ENCODE measurements at regions not wholly inside any gene's neighbourhood (a gene's known extent, or its start where the extent isn't known, plus 50 kb on each side); places are given as distances from the start of the nearest gene placed in this dataset.

DNA sequence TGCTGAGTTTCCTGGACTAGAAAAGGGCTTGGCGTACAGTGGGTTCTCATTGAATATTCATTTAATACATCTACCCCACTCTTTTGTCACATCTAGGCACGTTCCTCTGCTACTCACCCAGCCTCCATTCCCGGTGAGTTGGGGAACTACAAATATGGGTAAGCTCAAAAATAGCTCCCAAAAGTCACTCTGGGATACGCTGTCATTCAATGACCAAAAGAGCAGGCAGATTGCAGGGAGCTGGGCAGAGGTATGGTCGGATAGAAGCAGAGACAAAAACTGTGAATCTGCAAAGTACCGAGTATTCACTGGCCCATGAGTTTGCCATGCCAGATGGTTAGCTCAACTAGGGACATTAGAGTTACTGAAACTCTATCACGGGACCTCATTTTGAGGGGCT is 103.9 kb upstream of the SASH1 start:
- Histone ChIP-seq H3K27me3 (ENCODE audit: insufficient read depth, low read length) (no peaks in the 10 kb centered on the region), H3K4me1 (ENCODE audit: control insufficient read depth in 1 of 2, insufficient read depth in 2 of 2, low read length in 2 of 2) (no peaks in the 10 kb centered on the region), H3K27ac (ENCODE audit: low read depth, low read length) (no peak overlapping the region), H3K79me2 (ENCODE audit: insufficient read depth, low read length) (no peaks in the 10 kb centered on the region), H3K4me3 (replicated peaks in 1 of 2; ENCODE audit: low read depth in 1 of 2, low read length in 2 of 2) (no peak overlapping the region), H3K9me2 (ENCODE audit: insufficient read depth) (no peaks in the 10 kb centered on the region), H3K9ac (ENCODE audit: low read length) (no peak overlapping the region), H3K9me3 (ENCODE audit: control insufficient read depth in 1 of 2, insufficient read depth in 1 of 2, low read depth in 1 of 2, low read length in 2 of 2) (no peaks in the 10 kb centered on the region), H4K20me1 (ENCODE audit: insufficient read depth) (no peaks in the 10 kb centered on the region), H3K4me2 (ENCODE audit: low read length) (no peak overlapping the region), H2AFZ (ENCODE audit: low read depth, low read length, poor library complexity, severe bottlenecking) (no peak overlapping the region), H3K36me3 (ENCODE audit: control insufficient read depth in 1 of 2, insufficient read depth in 2 of 2, low read length in 2 of 2) (no peaks in the 10 kb centered on the region)
- BruUV-seq (replicated peaks) = no TSS peak
- no peak for ATAC-seq
- intact Hi-C loops (cut with micrococcal nuclease) = no loop called here
- ChIA-PET POLR2A (no interaction called here), RAD21 (ENCODE audit: low non-redundant PET in 1 of 2, low total read pairs in 2 of 2, uncharacterized antibody in 2 of 2, unreplicated experiment in 2 of 2) (no interaction called here), CTCF (no interaction called here)
- TF ChIP-seq EZH2 (IDR thresholded peaks at IDR 0.05) = no peak
- no peak for TF ChIP-seq RAD21 (IDR thresholded peaks at IDR 0.05; ENCODE audit: low read depth)
- no peak for TF ChIP-seq EGR1 (IDR thresholded peaks at IDR 0.05; ENCODE audit: low read depth)
- no peak for TF ChIP-seq ZNF274 (IDR thresholded peaks at IDR 0.05; ENCODE audit: low read depth, low read length)
- TF ChIP-seq ELF1 (IDR thresholded peaks at IDR 0.05; ENCODE audit: borderline replicate concordance, low read depth) = no peak
- TF ChIP-seq, protein P1, sequence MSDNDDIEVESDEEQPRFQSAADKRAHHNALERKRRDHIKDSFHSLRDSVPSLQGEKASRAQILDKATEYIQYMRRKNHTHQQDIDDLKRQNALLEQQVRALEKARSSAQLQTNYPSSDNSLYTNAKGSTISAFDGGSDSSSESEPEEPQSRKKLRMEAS (IDR thresholded peaks at IDR 0.05) = no peak
- no peak for TF ChIP-seq POLR2A (IDR thresholded peaks at IDR 0.05; ENCODE audit: borderline replicate concordance, extremely low read depth, insufficient read depth, insufficient read length)
- no peak for TF ChIP-seq SRF (IDR thresholded peaks at IDR 0.05; ENCODE audit: low read depth)
- no peak for DNase-seq (ENCODE audit: low read depth, low spot score)

GRCh38 chr6:148239215-148239614 is 103.4 kb upstream of the SASH1 start:
- Histone ChIP-seq H3K36me3 (ENCODE audit: control insufficient read depth in 1 of 2, insufficient read depth in 2 of 2, low read length in 2 of 2) (no peaks in the 10 kb centered on the region), H3K4me2 (ENCODE audit: low read length) (no peak overlapping the region), H3K9ac (ENCODE audit: low read length) (no peak overlapping the region), H3K4me3 (replicated peaks in 1 of 2; ENCODE audit: low read depth in 1 of 2, low read length in 2 of 2) (no peak overlapping the region), H3K9me2 (ENCODE audit: insufficient read depth) (no peaks in the 10 kb centered on the region), H4K20me1 (ENCODE audit: insufficient read depth) (no peaks in the 10 kb centered on the region), H3K27ac (ENCODE audit: low read depth, low read length) (no peak overlapping the region), H3K9me3 (ENCODE audit: control insufficient read depth in 1 of 2, insufficient read depth in 1 of 2, low read depth in 1 of 2, low read length in 2 of 2) (no peaks in the 10 kb centered on the region), H3K79me2 (ENCODE audit: insufficient read depth, low read length) (no peaks in the 10 kb centered on the region), H2AFZ (ENCODE audit: low read depth, low read length, poor library complexity, severe bottlenecking) (no peak overlapping the region), H3K27me3 (ENCODE audit: insufficient read depth, low read length) (no peaks in the 10 kb centered on the region), H3K4me1 (ENCODE audit: control insufficient read depth in 1 of 2, insufficient read depth in 2 of 2, low read length in 2 of 2) (no peaks in the 10 kb centered on the region)
- ChIA-PET RAD21 (ENCODE audit: low non-redundant PET in 1 of 2, low total read pairs in 2 of 2, uncharacterized antibody in 2 of 2, unreplicated experiment in 2 of 2) (no interaction called here), CTCF (interaction anchor here (0.7 kb wide), 1 partner anchor 111 kb away, joined by 3 read pairs; no protein-coding TSS in a partner anchor), POLR2A (no interaction called here)
- intact Hi-C loops (cut with micrococcal nuclease) = no loop called here
- no TSS peak for BruUV-seq (replicated peaks)
- no peak for DNase-seq (ENCODE audit: low read depth, low spot score)
- TF ChIP-seq EZH2phosphoT487 (IDR thresholded peaks at IDR 0.05; ENCODE audit: borderline replicate concordance) (no peak), CEBPB (IDR thresholded peaks at IDR 0.05; ENCODE audit: low read depth) (no peak)
- no peak for ATAC-seq
